IPS DF 4.7 (cell line): ENCODE measurements at regions not wholly inside any gene's neighbourhood (a gene's known extent, or its start where the extent isn't known, plus 50 kb on each side); places are given as distances from the start of the nearest gene placed in this dataset.

Experiments used
- DNase-seq: peaks from one replicate; pipeline ENCODE4 v3.0.0-alpha.2; 2013; ENCODE audit warnings: low spot score; ENCODE audit errors: extremely low read depth

- DNase-seq: no peak
These were observed 136.2 kb downstream of the HMX1 start for GRCh38 chr4:8735236-8736089.

- no peak for DNase-seq
These were observed 138.9 kb downstream of the HMX1 start for GRCh38 chr4:8732681-8733243.

- no peak for DNase-seq
These were observed 139.5 kb downstream of the CPZ start for GRCh38 chr4:8732092-8732491.

DNA sequence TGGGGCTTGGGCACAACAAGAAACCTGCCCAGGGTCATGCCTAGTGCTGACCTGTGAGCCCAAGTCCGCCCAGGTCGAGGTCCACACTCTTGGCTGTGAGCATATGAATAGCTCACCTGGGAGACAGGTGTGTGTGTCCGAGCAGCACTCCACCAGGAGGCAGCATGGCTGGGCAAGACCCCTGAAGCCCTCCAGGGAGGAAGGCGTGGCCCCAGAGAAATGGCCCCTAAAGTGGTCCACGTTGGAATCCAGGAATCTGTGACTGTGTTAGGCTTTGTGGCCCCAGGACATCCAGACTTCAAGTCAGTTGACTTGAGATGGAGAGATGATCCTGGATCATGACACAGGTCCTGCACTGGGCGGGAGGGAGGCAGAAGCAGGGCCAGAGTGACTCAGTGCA is 138.8 kb downstream of the CPZ start:
- DNase-seq: no peak

GRCh38 chr4:8730681-8731080 is 138.1 kb downstream of the CPZ start:
- DNase-seq: no peak

- DNase-seq: no peak
These were observed 137.6 kb downstream of the CPZ start for GRCh38 chr4:8730159-8730558.

DNA sequence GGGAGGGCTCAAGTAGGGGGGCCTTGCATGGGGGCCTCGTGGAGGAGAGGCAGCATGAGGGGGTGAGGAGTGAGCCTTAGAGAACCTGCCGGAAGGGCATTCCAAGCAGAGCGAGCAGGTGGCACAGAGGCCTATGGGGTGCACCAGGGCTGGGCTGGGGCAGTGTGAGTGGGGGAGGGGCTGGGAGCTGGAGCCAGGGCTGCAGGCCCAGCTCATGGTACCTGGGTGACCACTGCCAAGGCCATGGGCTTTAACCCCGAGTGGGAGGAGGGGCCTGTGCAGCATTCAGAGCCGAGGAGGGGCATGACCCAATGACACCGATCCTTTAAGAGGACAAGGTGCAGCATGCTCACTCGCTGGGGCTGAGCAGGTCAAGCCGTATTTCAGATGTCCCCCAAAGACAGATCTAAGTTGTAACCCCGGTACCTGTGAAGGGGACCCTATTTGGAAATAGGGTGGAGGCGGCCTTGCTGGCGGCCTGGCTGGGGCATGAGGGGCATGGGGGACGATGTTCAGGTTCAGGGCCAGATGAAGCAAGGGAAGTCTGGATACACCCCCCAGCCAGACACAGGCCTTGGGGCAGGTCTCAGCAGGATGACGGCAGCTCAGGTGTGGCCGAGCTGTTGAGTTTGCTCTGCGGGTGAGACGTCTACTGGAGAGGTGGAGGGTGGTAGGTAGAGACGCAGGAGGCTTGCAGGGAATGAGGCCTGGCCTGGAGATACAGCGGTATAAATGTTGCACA is 137.0 kb downstream of the CPZ start:
- no peak for DNase-seq

DNA sequence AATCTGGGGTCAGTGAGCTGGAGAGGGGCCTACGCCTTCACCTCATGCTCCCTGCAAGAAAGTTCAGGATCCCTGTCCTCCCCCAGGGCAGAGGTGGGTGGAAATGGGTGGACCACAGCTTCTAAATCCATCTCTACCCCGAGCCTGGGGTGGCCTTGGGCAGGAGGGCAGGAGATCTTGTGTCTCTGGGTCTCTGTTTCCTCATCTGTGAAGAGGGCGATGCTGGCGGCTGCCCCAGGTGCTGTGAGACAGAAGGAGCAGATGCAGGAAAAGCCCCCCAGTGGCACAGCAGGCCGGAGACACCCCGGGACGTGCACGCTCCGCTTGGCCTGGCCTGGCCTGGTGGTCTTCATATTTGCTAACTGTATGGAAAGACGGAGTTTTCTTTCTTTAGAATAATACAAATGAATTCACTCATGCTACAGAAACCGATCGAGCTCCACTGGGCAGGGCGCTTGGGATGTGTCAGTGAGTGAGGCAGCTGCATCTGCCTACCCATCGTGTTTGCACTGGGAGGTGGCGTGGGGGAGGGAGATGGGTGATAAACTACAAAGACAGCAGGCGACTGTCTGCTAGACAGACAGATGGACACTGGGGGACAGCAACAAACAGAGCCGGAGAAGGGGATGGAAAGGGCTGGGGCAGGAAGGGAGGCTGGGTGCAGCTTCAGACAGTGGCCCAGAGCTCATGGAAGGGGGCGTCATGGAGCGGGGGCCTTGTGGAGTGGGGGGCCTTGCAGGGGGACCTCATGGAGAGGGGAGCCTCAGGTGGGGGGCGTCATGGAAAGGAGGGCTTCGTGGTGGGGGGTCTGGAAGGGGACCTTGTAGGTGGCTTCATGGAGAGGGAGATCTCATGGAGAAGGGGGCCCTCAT is 136.2 kb downstream of the CPZ start:
- no peak for DNase-seq

DNA sequence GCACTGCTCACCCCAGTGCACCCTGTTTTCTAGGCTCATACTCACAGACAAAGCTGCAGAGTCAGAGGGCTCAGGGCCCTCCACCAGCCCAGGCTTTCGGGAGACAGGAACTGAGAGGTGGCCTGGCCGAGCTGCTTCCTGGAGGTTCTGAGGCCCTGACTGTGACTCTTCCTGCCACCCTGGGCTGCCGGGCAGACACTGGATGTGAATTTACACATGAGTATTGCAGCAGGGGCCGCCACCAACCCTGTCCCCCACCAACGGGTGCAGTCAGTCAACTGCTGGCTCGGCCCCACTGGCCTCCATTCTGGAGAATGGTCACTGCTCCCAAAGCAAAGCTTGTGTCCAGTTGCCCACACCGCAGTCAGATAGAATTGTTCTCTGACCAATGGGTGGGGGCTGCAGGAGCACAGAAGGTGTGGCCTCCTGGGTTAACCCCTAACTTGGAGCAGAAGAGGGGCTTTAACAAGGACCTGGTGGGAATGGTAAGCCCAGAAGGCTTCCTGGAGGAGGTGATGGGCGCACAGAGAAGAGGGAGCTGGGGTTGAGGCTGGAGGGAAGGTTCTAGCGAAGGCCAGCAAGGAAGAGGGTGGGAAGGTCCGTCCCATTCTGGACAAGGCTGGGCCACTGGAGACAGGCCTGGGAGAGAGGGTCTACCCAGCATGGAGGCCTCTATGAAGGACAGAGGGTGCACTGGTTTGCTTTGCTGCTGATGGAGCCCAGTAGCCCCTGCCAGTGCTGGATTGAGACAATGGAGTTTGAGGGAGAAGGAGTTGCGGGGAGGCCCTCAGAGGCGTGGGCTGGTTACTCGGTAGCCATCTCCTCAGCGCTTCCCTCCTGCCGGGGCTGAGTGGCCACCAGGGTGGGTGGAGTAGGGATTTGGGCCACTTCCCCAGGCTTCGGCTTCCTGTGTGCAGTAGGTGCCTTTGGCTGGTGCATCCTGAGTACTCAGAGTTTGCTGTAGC is 135.3 kb downstream of the CPZ start:
- DNase-seq: no peak

- no peak for DNase-seq
These were observed 134.6 kb downstream of the CPZ start for GRCh38 chr4:8727131-8727530.

DNA sequence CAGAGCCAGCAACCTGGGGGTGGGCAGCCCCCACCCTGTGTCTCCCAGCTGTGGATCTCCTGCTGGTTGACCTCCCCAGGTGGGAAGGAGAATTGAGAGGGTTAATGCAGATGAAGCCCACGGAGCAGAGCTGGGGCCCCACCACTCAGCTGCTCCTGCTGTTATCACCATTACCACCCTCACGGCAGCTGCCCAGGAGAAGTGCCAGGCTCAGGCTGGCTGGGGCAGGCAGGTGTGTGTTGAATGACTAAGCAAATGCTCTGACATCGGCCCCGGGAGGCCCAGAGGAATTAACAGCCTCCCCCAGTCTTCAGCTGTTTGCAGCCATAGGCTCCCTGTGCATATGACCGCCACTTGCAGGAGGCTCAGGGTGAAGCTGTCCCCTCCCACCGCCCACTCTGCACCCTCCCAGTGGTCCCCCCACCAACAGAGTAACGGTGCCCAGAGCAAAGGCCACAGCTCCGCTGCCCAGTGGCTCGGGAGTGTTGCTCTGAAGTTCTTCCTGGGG is 133.8 kb downstream of the CPZ start:
- no peak for DNase-seq

GRCh38 chr4:8725845-8726244 is 133.3 kb downstream of the CPZ start:
- DNase-seq: no peak

- no peak for DNase-seq
These were observed 132.7 kb downstream of the CPZ start for GRCh38 chr4:8725071-8725841.

DNA sequence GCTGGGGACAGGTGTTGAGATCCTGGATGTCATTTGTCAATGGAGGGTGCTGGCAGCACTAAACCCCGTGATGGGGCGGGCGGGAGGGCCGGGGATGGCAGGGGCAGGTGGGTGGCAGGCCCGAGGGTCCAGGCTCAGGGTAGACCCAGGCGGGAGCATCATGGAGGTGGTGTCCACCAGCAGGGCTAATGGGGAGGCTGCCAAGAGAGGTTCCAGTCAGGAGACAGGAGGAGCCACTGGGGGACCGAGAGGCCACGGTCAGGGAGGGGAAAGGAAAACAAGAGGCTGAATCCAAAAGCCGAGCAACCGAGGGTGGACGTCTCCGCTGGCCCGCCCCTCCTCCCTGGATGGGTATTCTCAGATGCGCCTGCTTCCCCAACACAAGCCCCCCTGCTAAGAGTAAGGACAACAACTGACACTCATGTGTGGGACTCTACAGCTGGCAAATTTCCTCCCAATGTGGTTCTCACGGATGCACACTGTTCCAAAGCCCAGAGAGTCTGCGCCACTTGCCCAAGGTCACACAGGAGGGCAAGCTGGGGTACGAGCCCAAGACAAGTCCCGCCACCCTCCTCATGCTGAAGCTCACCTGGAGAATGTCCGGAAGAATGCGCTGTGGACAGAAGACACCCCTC is 132.0 kb downstream of the CPZ start:
- DNase-seq: no peak

GRCh38 chr4:8723222-8723980 is 130.8 kb downstream of the CPZ start:
- no peak for DNase-seq

DNA sequence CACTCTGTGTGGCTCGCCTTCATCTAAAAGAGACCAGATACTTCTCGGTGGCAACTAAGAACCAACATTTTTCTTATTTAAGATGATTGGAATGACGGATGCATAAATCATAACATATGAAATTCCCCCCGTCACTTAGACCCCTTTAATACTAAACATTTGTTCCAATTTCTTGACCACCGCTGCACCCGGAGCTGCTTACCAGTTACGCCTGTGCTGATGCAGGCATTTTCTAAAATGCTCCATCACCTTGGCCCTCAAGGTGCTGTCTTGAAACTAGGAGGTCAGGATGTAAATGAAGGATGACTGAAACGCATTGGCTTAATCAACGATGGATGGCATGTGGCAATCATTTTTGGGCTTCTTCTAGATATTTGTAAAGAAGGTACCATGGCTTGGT is 130.0 kb downstream of the CPZ start:
- DNase-seq: no peak

- no peak for DNase-seq
These were observed 129.1 kb downstream of the CPZ start for GRCh38 chr4:8721621-8722020.

- DNase-seq: no peak
These were observed 126.9 kb downstream of the CPZ start for GRCh38 chr4:8719421-8719820.
